ENCODE measurements at regions not wholly inside any gene's neighbourhood (a gene's known extent, or its start where the extent isn't known, plus 50 kb on each side); places are given as distances from the start of the nearest gene placed in this dataset.

GRCh38 chrX:113269203-113269602 is 428.6 kb upstream of the AMOT start:
- no peak for TF ChIP-seq CTCF (IDR thresholded peaks at IDR 0.05; ENCODE audit: low read length)
- TF ChIP-seq EZH2 (IDR thresholded peaks at IDR 0.05; ENCODE audit: borderline replicate concordance, low read length): no peak

Data from OCI-LY1 (cell line).